ENCODE measurements at regions not wholly inside any gene's neighbourhood (a gene's known extent, or its start where the extent isn't known, plus 50 kb on each side); places are given as distances from the start of the nearest gene placed in this dataset.

DNA sequence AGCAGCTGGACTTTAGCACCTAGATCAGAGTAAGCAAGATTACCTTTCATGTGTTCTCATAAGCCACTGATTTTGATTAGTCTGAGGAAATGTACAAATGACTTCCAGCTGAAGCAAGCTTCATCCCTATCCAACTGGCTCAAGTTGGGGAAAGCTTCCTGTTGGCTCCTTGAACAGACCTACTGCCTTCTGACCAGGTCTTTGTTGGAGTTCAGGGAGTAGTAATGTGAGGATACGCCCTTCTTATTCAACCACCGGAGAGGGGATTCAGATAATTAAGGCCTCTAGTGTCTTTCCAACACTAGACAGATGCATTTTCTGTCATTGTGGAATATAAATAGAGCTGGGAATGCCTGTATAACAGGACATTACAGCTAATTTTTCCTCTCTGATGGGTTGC lies 268.9 kb downstream of the TGFB2 start:
- no peak for DNase-seq
- intact Hi-C loops (cut with micrococcal nuclease): no loop called here
- TF ChIP-seq CTCF (IDR thresholded peaks at IDR 0.05; ENCODE audit: borderline replicate concordance): no peak

DNA sequence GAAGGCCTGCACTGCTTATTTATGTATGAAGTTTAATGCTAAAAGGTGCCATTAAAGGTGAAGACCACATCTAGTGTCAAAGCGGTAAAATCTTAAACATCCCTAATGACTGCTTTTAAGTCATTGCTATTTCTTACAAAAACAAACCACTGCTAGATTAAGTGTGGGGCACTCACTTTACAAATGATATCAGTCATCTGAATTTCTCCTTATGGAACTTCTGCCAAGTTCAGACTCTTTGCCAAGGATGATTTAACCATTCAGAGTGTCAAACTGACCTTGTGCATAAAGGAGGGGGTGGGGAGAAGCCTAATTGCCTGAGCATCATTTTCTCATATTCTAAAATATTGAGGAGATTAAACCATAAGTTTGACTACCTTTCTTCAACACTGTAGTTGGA lies 271.5 kb downstream of the TGFB2 start:
- TF ChIP-seq CTCF (IDR thresholded peaks at IDR 0.05; ENCODE audit: borderline replicate concordance): no peak
- Histone ChIP-seq H3K9me3 (replicated peaks) (peaks cover 15% of the 10 kb centered on the region), H3K4me3 (no peak overlapping the region), H3K27me3 (ENCODE audit: low read depth) (no peaks in the 10 kb centered on the region), H3K36me3 (no peaks in the 10 kb centered on the region), H3K27ac (replicated peaks) (no peak overlapping the region), H3K4me1 (no peaks in the 10 kb centered on the region)
- DNase-seq: no peak
- intact Hi-C loops (cut with micrococcal nuclease): no loop called here

More for the DNA sequence above, 268.9 kb downstream of the TGFB2 start:
- Histone ChIP-seq H3K4me1 (no peaks in the 10 kb centered on the region), H3K36me3 (no peaks in the 10 kb centered on the region), H3K27me3 (ENCODE audit: low read depth) (no peaks in the 10 kb centered on the region), H3K4me3 (no peak overlapping the region), H3K27ac (replicated peaks) (no peak overlapping the region), H3K9me3 (replicated peaks) (peaks cover 15% of the 10 kb centered on the region)

GRCh38 chr1:218617986-218618385 lies 272.9 kb downstream of the TGFB2 start:
- intact Hi-C loops (cut with micrococcal nuclease): no loop called here
- H3K27me3 ChIP-seq (ENCODE audit: low read depth): no peaks in the 10 kb centered on the region

GRCh38 chr1:218620956-218621355 lies 275.8 kb downstream of the TGFB2 start:
- Histone ChIP-seq H3K27me3 (ENCODE audit: low read depth) (no peaks in the 10 kb centered on the region), H3K4me1 (no peaks in the 10 kb centered on the region), H3K4me3 (no peak overlapping the region), H3K27ac (replicated peaks) (no peak overlapping the region), H3K9me3 (replicated peaks) (peaks cover under 1% of the 10 kb centered on the region), H3K36me3 (no peaks in the 10 kb centered on the region)
- intact Hi-C loops (cut with micrococcal nuclease): no loop called here
- TF ChIP-seq CTCF (IDR thresholded peaks at IDR 0.05; ENCODE audit: borderline replicate concordance): no peak
- no peak for DNase-seq

More at GRCh38 chr1:218617986-218618385, 272.9 kb downstream of the TGFB2 start:
- peaks cover 15% of the 10 kb centered on the region for H3K9me3 ChIP-seq (replicated peaks)
- H3K4me1 ChIP-seq: no peaks in the 10 kb centered on the region
- H3K27ac ChIP-seq (replicated peaks): no peak overlapping the region
- no peak for DNase-seq
- no peaks in the 10 kb centered on the region for H3K36me3 ChIP-seq
- no peak overlapping the region for H3K4me3 ChIP-seq
- no peak for TF ChIP-seq CTCF (IDR thresholded peaks at IDR 0.05; ENCODE audit: borderline replicate concordance)

DNA sequence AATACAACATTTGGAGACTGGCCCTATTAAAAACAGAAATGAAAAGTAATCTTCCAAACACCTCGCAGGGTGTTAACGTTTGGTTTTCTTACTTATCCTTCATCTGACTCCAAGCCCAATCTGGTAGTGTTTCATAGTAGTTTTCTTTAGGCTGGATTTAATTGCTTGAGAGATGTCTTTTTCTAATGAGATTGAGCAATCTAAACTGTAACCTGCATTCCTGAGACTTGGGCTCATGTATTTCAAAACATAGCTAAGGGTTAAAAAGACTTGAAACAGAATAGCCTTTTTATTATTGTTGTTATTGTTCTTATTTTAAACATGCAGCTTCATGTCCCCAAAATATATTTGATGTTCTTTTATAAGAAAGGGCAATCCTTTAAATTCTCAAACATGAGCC lies 278.9 kb downstream of the TGFB2 start:
- no peak overlapping the region for H3K27ac ChIP-seq (replicated peaks)
- H3K4me1 ChIP-seq: no peaks in the 10 kb centered on the region
- TF ChIP-seq CTCF (IDR thresholded peaks at IDR 0.05; ENCODE audit: borderline replicate concordance): no peak
- H3K27me3 ChIP-seq (ENCODE audit: low read depth): no peaks in the 10 kb centered on the region
- no peak overlapping the region for H3K4me3 ChIP-seq
- intact Hi-C loops (cut with micrococcal nuclease): no loop called here
- peaks cover 27% of the 10 kb centered on the region for H3K9me3 ChIP-seq (replicated peaks)
- DNase-seq: no peak
- peaks cover 5% of the 10 kb centered on the region for H3K36me3 ChIP-seq

GRCh38 chr1:218625393-218625792 lies 280.3 kb downstream of the TGFB2 start:
- H3K27me3 ChIP-seq (ENCODE audit: low read depth): no peaks in the 10 kb centered on the region
- intact Hi-C loops (cut with micrococcal nuclease): no loop called here
- peaks cover 5% of the 10 kb centered on the region for H3K36me3 ChIP-seq
- H3K27ac ChIP-seq (replicated peaks): no peak overlapping the region
- H3K9me3 ChIP-seq (replicated peaks): peaks cover 40% of the 10 kb centered on the region
- no peaks in the 10 kb centered on the region for H3K4me1 ChIP-seq
- no peak for TF ChIP-seq CTCF (IDR thresholded peaks at IDR 0.05; ENCODE audit: borderline replicate concordance)
- no peak for DNase-seq
- no peak overlapping the region for H3K4me3 ChIP-seq

Data from left ventricle myocardium inferior (tissue), 1 donor.